Sigmoid colon (tissue), 6 donors: ENCODE measurements at regions not wholly inside any gene's neighbourhood (a gene's known extent, or its start where the extent isn't known, plus 50 kb on each side); places are given as distances from the start of the nearest gene placed in this dataset.

Experiments
- DNase-seq: peaks from one replicate; pipeline ENCODE4 v3.0.0-alpha.2; 2019
- H3K27ac ChIP-seq, 4 donors: fragments of 200-600 bp; sonication (generic); one replicate each; pipeline ENCODE4 v1.5.1; 2016 to 2019; ENCODE audit warnings: mild to moderate bottlenecking in 1 of 4
- H3K27me3 ChIP-seq, 3 donors: fragments of 200-600 bp; sonication (generic); one replicate each; pipeline ENCODE4 v1.5.1; 2019; ENCODE audit warnings: mild to moderate bottlenecking in 1 of 3
- H3K36me3 ChIP-seq, 4 donors: fragments of 200-600 bp; sonication (generic); one replicate each; pipeline ENCODE4 v1.5.1; 2016 to 2019
- H3K4me1 ChIP-seq, 4 donors: fragments of 200-600 bp; sonication (generic); one replicate each; pipeline ENCODE4 v1.5.1; 2017 to 2019
- H3K4me3 ChIP-seq, 4 donors: fragments of 200-600 bp; sonication (generic); one replicate each; pipeline ENCODE4 v1.5.1; 2017 to 2019; ENCODE audit warnings: mild to moderate bottlenecking in 2 of 4, moderate library complexity in 1 of 4
- H3K9me3 ChIP-seq, 4 donors: fragments of 200-600 bp in 3 of 4; sonication (generic) in 3 of 4; one replicate each; pipeline versions ENCODE4 v1.5.1 to v1.6.1; 2013 to 2019
- EP300 ChIP-seq, 4 donors: sonication (generic); formaldehyde crosslinking; IDR thresholded peaks; one replicate each; pipeline ENCODE4 v1.6.1; 2017; ENCODE audit warnings: antibody characterized with exemption in 4 of 4
- POLR2A ChIP-seq, 2 donors: fragments of 450-650 bp; IDR thresholded peaks; one replicate each; pipeline ENCODE4 v1.6.1; 2016; ENCODE audit warnings: antibody characterized with exemption in 2 of 2, mild to moderate bottlenecking in 2 of 2, moderate library complexity in 2 of 2
- POLR2AphosphoS5 ChIP-seq, 4 donors: sonication (generic); formaldehyde crosslinking; IDR thresholded peaks; one replicate each; pipeline ENCODE4 v1.6.1; 2017; ENCODE audit warnings: antibody characterized with exemption in 4 of 4
- WGBS, 2 donors: extraction: QIAGEN DNeasy Blood & Tissue Kit; methylation state at CpG; one replicate each; pipeline ENCODE4 v1.1.7; 2013; 5-methylcytosine and 5-hydroxymethylcytosine counted together
- intact Hi-C: fragments of 100-400 bp; cut with DNase I; formaldehyde crosslinking; loops from one replicate; pipeline ENCODE4 v1.15.1; 2023
- TF ChIP-seq, protein P1 (sequence below), 4 experiments: fragments of 450-650 bp in 3 of 4; fragments of 200-600 bp in 1 of 4; IDR thresholded peaks; one replicate each; pipeline ENCODE4 v1.5.1; 2016 to 2019; ENCODE audit warnings: antibody characterized with exemption in 4 of 4, mild to moderate bottlenecking in 3 of 4, moderate library complexity in 2 of 4
- donor health status: healthy with polysubstance abuse.
- donor health status: healthy.

DNA sequence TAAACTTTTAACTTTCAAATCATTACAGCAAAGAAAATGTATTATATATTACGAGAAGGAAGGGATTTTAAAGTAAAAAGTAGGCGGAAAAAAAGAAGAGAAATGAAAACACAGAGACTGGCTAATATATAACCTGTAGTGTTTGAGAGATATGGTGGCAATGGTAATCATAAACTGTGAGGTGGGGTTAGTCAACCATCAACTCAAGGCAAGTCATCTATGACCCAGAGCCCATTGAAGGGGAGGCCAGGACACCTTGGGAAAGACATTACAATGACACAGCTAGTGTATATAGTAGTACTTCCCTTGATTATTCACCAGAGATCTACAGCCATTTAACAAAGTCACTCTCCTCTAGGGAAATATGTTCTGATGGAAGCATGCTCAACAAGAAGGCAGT lies 423.9 kb upstream of the PITX2 start:
- no peaks in the 10 kb centered on the region for H3K9me3 ChIP-seq
- no peaks in the 10 kb centered on the region for H3K4me1 ChIP-seq
- TF ChIP-seq EP300 (IDR thresholded peaks at IDR 0.05) (no peak), POLR2A (IDR thresholded peaks at IDR 0.05) (no peak), POLR2AphosphoS5 (IDR thresholded peaks at IDR 0.05) (no peak)
- TF ChIP-seq, protein P1, sequence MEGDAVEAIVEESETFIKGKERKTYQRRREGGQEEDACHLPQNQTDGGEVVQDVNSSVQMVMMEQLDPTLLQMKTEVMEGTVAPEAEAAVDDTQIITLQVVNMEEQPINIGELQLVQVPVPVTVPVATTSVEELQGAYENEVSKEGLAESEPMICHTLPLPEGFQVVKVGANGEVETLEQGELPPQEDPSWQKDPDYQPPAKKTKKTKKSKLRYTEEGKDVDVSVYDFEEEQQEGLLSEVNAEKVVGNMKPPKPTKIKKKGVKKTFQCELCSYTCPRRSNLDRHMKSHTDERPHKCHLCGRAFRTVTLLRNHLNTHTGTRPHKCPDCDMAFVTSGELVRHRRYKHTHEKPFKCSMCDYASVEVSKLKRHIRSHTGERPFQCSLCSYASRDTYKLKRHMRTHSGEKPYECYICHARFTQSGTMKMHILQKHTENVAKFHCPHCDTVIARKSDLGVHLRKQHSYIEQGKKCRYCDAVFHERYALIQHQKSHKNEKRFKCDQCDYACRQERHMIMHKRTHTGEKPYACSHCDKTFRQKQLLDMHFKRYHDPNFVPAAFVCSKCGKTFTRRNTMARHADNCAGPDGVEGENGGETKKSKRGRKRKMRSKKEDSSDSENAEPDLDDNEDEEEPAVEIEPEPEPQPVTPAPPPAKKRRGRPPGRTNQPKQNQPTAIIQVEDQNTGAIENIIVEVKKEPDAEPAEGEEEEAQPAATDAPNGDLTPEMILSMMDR (IDR thresholded peaks at IDR 0.05): no peak
- intact Hi-C loops: no loop called here
- H3K36me3 ChIP-seq: no peaks in the 10 kb centered on the region
- no peak for DNase-seq
- no peaks in the 10 kb centered on the region for H3K27me3 ChIP-seq
- no peak overlapping the region for H3K27ac ChIP-seq
- whole genome bisulfite sequencing, 2 donors: 18 to 60% methylated on average over 2 of the region's 2 CpGs
- no peak overlapping the region for H3K4me3 ChIP-seq

DNA sequence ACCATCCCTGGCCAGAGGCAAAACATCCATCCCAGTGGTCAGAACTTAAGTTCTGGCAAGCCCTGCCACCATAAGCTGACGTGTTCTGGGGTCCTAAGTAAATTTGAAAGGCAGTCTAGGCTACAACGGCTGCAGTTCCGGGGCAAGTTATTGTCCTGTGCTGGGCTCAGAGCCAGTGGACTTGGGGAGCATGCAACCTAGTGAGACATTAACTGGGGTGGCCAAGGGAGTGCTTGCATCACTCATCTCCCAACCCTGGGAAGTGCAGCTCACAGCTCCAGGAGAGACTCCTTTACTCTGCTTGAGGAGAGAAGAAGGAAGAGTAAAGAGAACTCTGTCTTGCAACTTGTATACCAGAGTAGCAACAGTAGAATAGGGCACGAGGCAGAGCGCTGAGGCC lies 425.4 kb upstream of the PITX2 start:
- no peaks in the 10 kb centered on the region for H3K36me3 ChIP-seq
- H3K4me1 ChIP-seq: no peaks in the 10 kb centered on the region
- H3K4me3 ChIP-seq: no peak overlapping the region
- H3K9me3 ChIP-seq: no peaks in the 10 kb centered on the region
- intact Hi-C loops: no loop called here
- no peak for DNase-seq
- TF ChIP-seq, protein P1 (IDR thresholded peaks at IDR 0.05): no peak
- TF ChIP-seq POLR2A (IDR thresholded peaks at IDR 0.05) (no peak), EP300 (IDR thresholded peaks at IDR 0.05) (no peak), POLR2AphosphoS5 (IDR thresholded peaks at IDR 0.05) (no peak)
- 87 to 89% methylated on average over 5 of the region's 5 CpGs for WGBS, 2 donors
- no peaks in the 10 kb centered on the region for H3K27me3 ChIP-seq
- H3K27ac ChIP-seq: no peak overlapping the region

DNA sequence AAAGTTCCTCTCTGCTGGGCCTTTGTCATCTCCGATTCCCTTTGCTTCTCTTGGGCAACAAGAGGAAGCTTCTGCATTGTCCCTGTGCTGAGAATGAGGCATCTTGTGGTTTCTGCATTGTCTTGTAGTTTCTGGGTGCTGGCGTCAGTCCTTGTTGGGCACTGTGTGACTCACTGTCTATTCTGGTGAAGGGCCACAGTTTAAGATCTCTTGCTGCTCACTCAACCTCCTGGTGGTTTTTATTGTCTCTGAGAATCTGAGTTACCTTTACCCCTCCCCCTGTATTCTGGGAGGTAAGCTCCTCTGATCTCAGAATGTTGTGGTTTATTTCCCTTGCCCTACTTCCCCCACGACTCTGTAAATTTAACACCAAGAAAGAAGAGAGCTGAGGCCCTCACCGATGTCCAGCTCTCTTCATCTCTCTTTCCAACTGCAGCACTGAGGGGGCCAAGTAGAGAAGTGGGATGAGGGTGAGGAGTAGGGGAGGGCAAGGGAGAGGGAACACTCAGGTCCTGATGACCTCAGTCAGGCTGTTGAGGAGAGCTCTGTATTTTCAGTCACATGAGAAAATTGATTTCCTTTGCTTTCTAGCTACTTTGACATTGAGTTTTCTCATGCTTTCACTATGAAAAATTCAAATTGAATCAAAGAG lies 441.6 kb upstream of the PITX2 start:
- H3K36me3 ChIP-seq: no peaks in the 10 kb centered on the region
- DNase-seq: no peak
- intact Hi-C loops: no loop called here
- H3K4me1 ChIP-seq: no peaks in the 10 kb centered on the region
- H3K27ac ChIP-seq: no peak overlapping the region
- H3K9me3 ChIP-seq: no peaks in the 10 kb centered on the region
- H3K4me3 ChIP-seq: no peak overlapping the region
- no peaks in the 10 kb centered on the region for H3K27me3 ChIP-seq
- TF ChIP-seq, protein P1 (IDR thresholded peaks at IDR 0.05): no peak
- TF ChIP-seq POLR2AphosphoS5 (IDR thresholded peaks at IDR 0.05) (no peak), POLR2A (IDR thresholded peaks at IDR 0.05) (no peak), EP300 (IDR thresholded peaks at IDR 0.05) (no peak)
- WGBS, 2 donors: 74 to 81% methylated on average over 4 of the region's 4 CpGs

DNA sequence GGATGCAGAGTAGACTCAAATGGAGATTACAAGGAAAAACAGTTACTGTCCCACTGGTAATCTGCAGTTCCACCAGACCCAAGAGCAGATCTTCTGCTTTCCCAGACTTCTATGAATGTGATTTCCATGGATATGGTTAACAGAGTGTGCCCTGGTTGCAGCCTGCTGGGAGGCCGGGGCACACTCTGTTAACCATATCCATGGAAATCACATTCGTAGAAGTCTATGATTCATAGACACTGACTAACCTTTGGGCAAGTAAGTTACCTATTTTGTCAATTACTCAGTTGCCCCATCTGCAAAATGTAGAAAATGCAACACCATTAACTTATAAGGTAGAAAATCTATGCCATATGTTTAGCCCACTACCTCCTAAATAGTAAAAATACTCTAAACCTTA lies 443.1 kb upstream of the PITX2 start:
- no peak for DNase-seq
- WGBS, 2 donors: 86 to 91% methylated on average over 2 of the region's 2 CpGs

More for the DNA sequence above, 443.1 kb upstream of the PITX2 start:
- Histone ChIP-seq H3K9me3 (no peaks in the 10 kb centered on the region), H3K27ac (no peak overlapping the region), H3K27me3 (no peaks in the 10 kb centered on the region), H3K36me3 (no peaks in the 10 kb centered on the region), H3K4me1 (no peaks in the 10 kb centered on the region), H3K4me3 (no peak overlapping the region)
- TF ChIP-seq EP300 (IDR thresholded peaks at IDR 0.05): no peak
- TF ChIP-seq POLR2AphosphoS5 (IDR thresholded peaks at IDR 0.05): no peak
- TF ChIP-seq, protein P1 (IDR thresholded peaks at IDR 0.05): no peak
- no peak for TF ChIP-seq POLR2A (IDR thresholded peaks at IDR 0.05)
- intact Hi-C loops: no loop called here
